GM23338 (cell line): ENCODE measurements at regions not wholly inside any gene's neighbourhood (a gene's known extent, or its start where the extent isn't known, plus 50 kb on each side); places are given as distances from the start of the nearest gene placed in this dataset.

Source experiments
- ATAC-seq: fragments of 200-7000 bp; cut with Tn5 transposase; 3 replicates; pipeline ENCODE4 v1.9.1; 2020
- DNase-seq: peaks from one replicate; pipeline ENCODE4 v3.0.0-alpha.2; 2015; ENCODE audit warnings: low spot score
- H2AFZ ChIP-seq: fragments of 200-600 bp; sonication (generic); 2 replicates; pipeline ENCODE4 v1.8.0; 2016; ENCODE audit warnings: antibody characterized with exemption, mild to moderate bottlenecking, moderate library complexity
- H3F3A ChIP-seq: fragments of 200-600 bp; sonication (generic); replicated peaks from 2 replicates; pipeline ENCODE4 v1.8.0; 2017; ENCODE audit warnings: antibody characterized with exemption, mixed run types, low read depth
- H3K27ac ChIP-seq: fragments of 200-600 bp; sonication (generic); 2 replicates; pipeline ENCODE4 v1.6.1; 2016; ENCODE audit warnings: low read depth
- H3K27me3 ChIP-seq: fragments of 200-600 bp; sonication (generic); 2 replicates; pipeline ENCODE4 v1.8.0; 2016; ENCODE audit warnings: mild to moderate bottlenecking, mixed run types, moderate library complexity; ENCODE audit not compliant: insufficient read depth
- H3K36me3 ChIP-seq: fragments of 200-600 bp; sonication (generic); 2 replicates; pipeline ENCODE4 v1.8.0; 2016; ENCODE audit warnings: mild to moderate bottlenecking; ENCODE audit not compliant: insufficient read depth
- H3K4me1 ChIP-seq: fragments of 200-600 bp; sonication (generic); 2 replicates; pipeline ENCODE4 v1.8.0; 2016; ENCODE audit warnings: mild to moderate bottlenecking, moderate library complexity; ENCODE audit not compliant: insufficient read depth
- H3K4me2 ChIP-seq: fragments of 200-600 bp; sonication (generic); 2 replicates; pipeline ENCODE4 v1.7.1; 2017; ENCODE audit warnings: mixed run types
- H3K4me3 ChIP-seq: fragments of 200-600 bp; sonication (generic); 2 replicates; pipeline ENCODE4 v1.6.1; 2016; ENCODE audit warnings: mixed run types
- H3K79me2 ChIP-seq: fragments of 200-600 bp; sonication (generic); replicated peaks from 2 replicates; pipeline ENCODE4 v1.8.0; 2017; ENCODE audit warnings: mild to moderate bottlenecking; ENCODE audit not compliant: insufficient read depth
- H3K9me2 ChIP-seq: fragments of 200-600 bp; sonication (generic); 2 replicates; pipeline ENCODE4 v1.8.0; 2017; ENCODE audit not compliant: insufficient read depth
- H4K20me1 ChIP-seq: fragments of 200-600 bp; sonication (generic); replicated peaks from 2 replicates; pipeline ENCODE4 v1.8.0; 2017; ENCODE audit warnings: mild to moderate bottlenecking; ENCODE audit not compliant: insufficient read depth
- H3K27ac Mint-ChIP-seq: 2 replicates; pipeline ENCODE4 v1.8.0; 2020; ENCODE audit warnings: inconsistent platforms, mild to moderate bottlenecking, moderate library complexity, mixed read lengths
- H3K27me3 Mint-ChIP-seq: 3 replicates; pipeline ENCODE4 v1.8.0; 2022; ENCODE audit warnings: low read depth, mild to moderate bottlenecking, moderate library complexity, mixed read lengths, inconsistent platforms; ENCODE audit not compliant: insufficient read depth, poor library complexity
- H3K36me3 Mint-ChIP-seq: 3 replicates; pipeline ENCODE4 v1.8.0; 2021; ENCODE audit warnings: low read depth, mild to moderate bottlenecking, inconsistent platforms, moderate library complexity, mixed read lengths
- H3K4me1 Mint-ChIP-seq: 3 replicates; pipeline ENCODE4 v1.8.0; 2020; ENCODE audit warnings: mild to moderate bottlenecking, inconsistent platforms, mixed read lengths
- H3K4me3 Mint-ChIP-seq: 3 replicates; pipeline ENCODE4 v1.8.0; 2021; ENCODE audit warnings: moderate library complexity, mild to moderate bottlenecking, inconsistent platforms, mixed read lengths
- H3K9me3 Mint-ChIP-seq: 3 replicates; pipeline ENCODE4 v1.8.0; 2020; ENCODE audit warnings: moderate library complexity, mild to moderate bottlenecking, inconsistent platforms, mixed read lengths
- CTCF ChIP-seq, 2 experiments: fragments of 200-600 bp in 1 of 2; sonication (generic) in 1 of 2; conservative IDR thresholded peaks; 2 replicates each; pipeline versions ENCODE4 v1.5.1 to v1.6.1; 2016 to 2017; ENCODE audit warnings: antibody characterized with exemption in 2 of 2, low read depth in 2 of 2, mild to moderate bottlenecking in 2 of 2, moderate library complexity in 1 of 2
- ETS1 ChIP-seq: IDR thresholded peaks from 2 replicates; pipeline ENCODE4 v1.6.1; 2016; ENCODE audit warnings: antibody characterized with exemption
- EZH2phosphoT487 ChIP-seq: fragments of 200-600 bp; sonication (generic); IDR thresholded peaks from one replicate; pipeline ENCODE4 v1.8.1; 2018; ENCODE audit warnings: antibody characterized with exemption; ENCODE audit not compliant: unreplicated experiment
- NANOG ChIP-seq: IDR thresholded peaks from 2 replicates; pipeline ENCODE4 v1.6.1; 2016; ENCODE audit warnings: antibody characterized with exemption, borderline replicate concordance
- POLR2AphosphoS5 ChIP-seq: IDR thresholded peaks from 2 replicates; pipeline ENCODE4 v1.6.1; 2016; ENCODE audit warnings: antibody characterized with exemption, low read depth
- STAT1 ChIP-seq: IDR thresholded peaks from one replicate; pipeline ENCODE4 v1.6.1; 2016; ENCODE audit warnings: antibody characterized with exemption; ENCODE audit not compliant: unreplicated experiment
- ZNF331 ChIP-seq: fragments of 250-450 bp; sonication (Bioruptor Pico); IDR thresholded peaks from 2 replicates; pipeline ENCODE4 v1.5.0; 2020; ENCODE audit warnings: low read depth, mild to moderate bottlenecking, moderate library complexity

- Mint-ChIP-seq H3K36me3 (no peaks in the 10 kb centered on the region), H3K4me3 (no peak overlapping the region), H3K4me1 (peaks cover 2% of the 10 kb centered on the region; the same call in 2 of the 3 replicates), H3K27me3 (peaks cover 57% of the 10 kb centered on the region), H3K9me3 (0 out of 3 replicates have a peak, but pooled peaks cover 4% of the 10 kb centered on the region), H3K27ac (no peak overlapping the region)
- ATAC-seq (no peak), DNase-seq (peak; percentile 2)
- Histone ChIP-seq H3F3A (no peaks in the 10 kb centered on the region), H4K20me1 (peaks cover 4% of the 10 kb centered on the region; the same call in 1 of the 2 replicates), H3K79me2 (no peaks in the 10 kb centered on the region), H3K9me2 (no peaks in the 10 kb centered on the region), H3K36me3 (no peaks in the 10 kb centered on the region), H3K4me1 (no peaks in the 10 kb centered on the region), H2AFZ (no peak overlapping the region), H3K4me2 (no peak overlapping the region), H3K27me3 (peaks cover 81% of the 10 kb centered on the region), H3K27ac (no peak overlapping the region), H3K4me3 (no peak overlapping the region)
- TF ChIP-seq CTCF (conservative IDR thresholded peaks at IDR 0.05; ENCODE audit: low read depth in 2 of 2) (peak in 1 of 2 experiments; percentile 41; a peak in 3 of 4 replicates), EZH2phosphoT487 (no peak)
Measured at GRCh38 chrX:35726176-35726575, 72.0 kb upstream of the MAGEB16 start.

GRCh38 chrX:35728481-35728880 is 69.7 kb upstream of the MAGEB16 start:
- Histone ChIP-seq H3K27me3 (peaks cover 97% of the 10 kb centered on the region), H3K4me2 (no peak overlapping the region), H3K79me2 (no peaks in the 10 kb centered on the region), H4K20me1 (peaks cover 4% of the 10 kb centered on the region; the same call in 1 of the 2 replicates), H3F3A (no peaks in the 10 kb centered on the region), H3K4me1 (no peaks in the 10 kb centered on the region), H3K36me3 (no peaks in the 10 kb centered on the region), H3K9me2 (no peaks in the 10 kb centered on the region), H2AFZ (no peak overlapping the region), H3K4me3 (no peak overlapping the region), H3K27ac (no peak overlapping the region)
- Mint-ChIP-seq H3K36me3 (no peaks in the 10 kb centered on the region), H3K9me3 (0 out of 3 replicates have a peak, but pooled peaks cover 4% of the 10 kb centered on the region), H3K27me3 (peaks cover 76% of the 10 kb centered on the region), H3K27ac (no peak overlapping the region), H3K4me1 (no peaks in the 10 kb centered on the region; the same call in 2 of the 3 replicates), H3K4me3 (no peak overlapping the region)
- TF ChIP-seq ETS1 (no peak), NANOG (peak; percentile 96), POLR2AphosphoS5 (peak; percentile 64)
- peak; percentile 95 for ATAC-seq
- DNase-seq = peak; percentile 66

GRCh38 chrX:35733879-35734278 is 64.3 kb upstream of the MAGEB16 start:
- Histone ChIP-seq H3K9me2 (no peaks in the 10 kb centered on the region), H3K27ac (no peak overlapping the region), H3K36me3 (no peaks in the 10 kb centered on the region), H4K20me1 (no peaks in the 10 kb centered on the region), H3K4me1 (no peaks in the 10 kb centered on the region), H2AFZ (no peak overlapping the region), H3K79me2 (no peaks in the 10 kb centered on the region), H3K27me3 (peaks cover 69% of the 10 kb centered on the region), H3F3A (no peaks in the 10 kb centered on the region), H3K4me3 (no peak overlapping the region), H3K4me2 (no peak overlapping the region)
- no peak for ATAC-seq
- Mint-ChIP-seq H3K4me3 (no peak overlapping the region), H3K27me3 (peaks cover 62% of the 10 kb centered on the region), H3K27ac (no peak overlapping the region), H3K36me3 (no peaks in the 10 kb centered on the region), H3K9me3 (0 out of 3 replicates have a peak, but pooled peaks cover 4% of the 10 kb centered on the region), H3K4me1 (no peaks in the 10 kb centered on the region)
- TF ChIP-seq ZNF331 (no peak), CTCF (conservative IDR thresholded peaks at IDR 0.05; ENCODE audit: low read depth in 2 of 2) (no peak), STAT1 (no peak)
- no peak for DNase-seq
